Neural cell (in vitro differentiated cells): ENCODE measurements at regions not wholly inside any gene's neighbourhood (a gene's known extent, or its start where the extent isn't known, plus 50 kb on each side); places are given as distances from the start of the nearest gene placed in this dataset.

ENCODE experiments used
- EP300 ChIP-seq: fragments of 450-650 bp; conservative IDR thresholded peaks from 2 replicates; pipeline ENCODE4 v1.6.1; 2014; ENCODE audit warnings: antibody characterized with exemption, mild to moderate bottlenecking, moderate library complexity; ENCODE audit not compliant: poor library complexity, severe bottlenecking
- EZH2 ChIP-seq: fragments of 200-600, 300-800 bp; shearing (Covaris generic), sonication (generic); IDR thresholded peaks from 2 replicates; pipeline ENCODE4 v1.6.1; 2014; ENCODE audit warnings: antibody characterized with exemption, low read length, borderline replicate concordance, mild to moderate bottlenecking; ENCODE audit not compliant: insufficient read depth, poor library complexity, severe bottlenecking
- SMC3 ChIP-seq: fragments of 450-650 bp; conservative IDR thresholded peaks from 2 replicates; pipeline ENCODE4 v1.6.1; 2014; ENCODE audit warnings: antibody characterized with exemption, mild to moderate bottlenecking, moderate library complexity; ENCODE audit not compliant: poor library complexity
- TF ChIP-seq, protein P1 (sequence below): fragments of 450-650 bp; IDR thresholded peaks from 2 replicates; pipeline ENCODE4 v1.5.1; 2014; ENCODE audit warnings: antibody characterized with exemption, mild to moderate bottlenecking, moderate library complexity; ENCODE audit not compliant: poor library complexity, severe bottlenecking
- TF ChIP-seq, protein P2 (sequence below): IDR thresholded peaks from 2 replicates; pipeline ENCODE4 v1.6.1; 2012; ENCODE audit warnings: borderline replicate concordance

DNA sequence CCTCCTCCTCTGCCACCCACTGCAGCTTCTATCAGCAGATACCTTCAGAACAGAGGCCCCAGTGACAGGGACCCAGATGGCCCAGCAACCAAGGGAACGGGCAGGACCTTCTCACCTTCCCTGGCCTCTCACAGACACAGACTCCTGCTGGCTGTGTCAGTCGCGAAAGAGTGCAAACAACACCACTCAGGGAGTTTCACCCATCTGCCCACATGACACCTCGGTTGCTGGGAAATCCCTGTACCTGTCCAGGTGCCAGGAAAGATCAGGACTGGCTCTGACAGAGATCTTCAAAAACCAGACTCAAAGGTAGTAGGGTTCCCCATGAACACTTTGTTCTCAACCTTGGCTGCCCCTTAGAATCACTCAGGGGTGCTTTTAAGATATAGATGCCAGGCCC is 83.5 kb upstream of the HIVEP3 start:
- TF ChIP-seq, protein P1, sequence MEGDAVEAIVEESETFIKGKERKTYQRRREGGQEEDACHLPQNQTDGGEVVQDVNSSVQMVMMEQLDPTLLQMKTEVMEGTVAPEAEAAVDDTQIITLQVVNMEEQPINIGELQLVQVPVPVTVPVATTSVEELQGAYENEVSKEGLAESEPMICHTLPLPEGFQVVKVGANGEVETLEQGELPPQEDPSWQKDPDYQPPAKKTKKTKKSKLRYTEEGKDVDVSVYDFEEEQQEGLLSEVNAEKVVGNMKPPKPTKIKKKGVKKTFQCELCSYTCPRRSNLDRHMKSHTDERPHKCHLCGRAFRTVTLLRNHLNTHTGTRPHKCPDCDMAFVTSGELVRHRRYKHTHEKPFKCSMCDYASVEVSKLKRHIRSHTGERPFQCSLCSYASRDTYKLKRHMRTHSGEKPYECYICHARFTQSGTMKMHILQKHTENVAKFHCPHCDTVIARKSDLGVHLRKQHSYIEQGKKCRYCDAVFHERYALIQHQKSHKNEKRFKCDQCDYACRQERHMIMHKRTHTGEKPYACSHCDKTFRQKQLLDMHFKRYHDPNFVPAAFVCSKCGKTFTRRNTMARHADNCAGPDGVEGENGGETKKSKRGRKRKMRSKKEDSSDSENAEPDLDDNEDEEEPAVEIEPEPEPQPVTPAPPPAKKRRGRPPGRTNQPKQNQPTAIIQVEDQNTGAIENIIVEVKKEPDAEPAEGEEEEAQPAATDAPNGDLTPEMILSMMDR = no peak
- TF ChIP-seq EZH2 (no peak), SMC3 (no peak), EP300 (no peak)
- TF ChIP-seq, protein P2, sequence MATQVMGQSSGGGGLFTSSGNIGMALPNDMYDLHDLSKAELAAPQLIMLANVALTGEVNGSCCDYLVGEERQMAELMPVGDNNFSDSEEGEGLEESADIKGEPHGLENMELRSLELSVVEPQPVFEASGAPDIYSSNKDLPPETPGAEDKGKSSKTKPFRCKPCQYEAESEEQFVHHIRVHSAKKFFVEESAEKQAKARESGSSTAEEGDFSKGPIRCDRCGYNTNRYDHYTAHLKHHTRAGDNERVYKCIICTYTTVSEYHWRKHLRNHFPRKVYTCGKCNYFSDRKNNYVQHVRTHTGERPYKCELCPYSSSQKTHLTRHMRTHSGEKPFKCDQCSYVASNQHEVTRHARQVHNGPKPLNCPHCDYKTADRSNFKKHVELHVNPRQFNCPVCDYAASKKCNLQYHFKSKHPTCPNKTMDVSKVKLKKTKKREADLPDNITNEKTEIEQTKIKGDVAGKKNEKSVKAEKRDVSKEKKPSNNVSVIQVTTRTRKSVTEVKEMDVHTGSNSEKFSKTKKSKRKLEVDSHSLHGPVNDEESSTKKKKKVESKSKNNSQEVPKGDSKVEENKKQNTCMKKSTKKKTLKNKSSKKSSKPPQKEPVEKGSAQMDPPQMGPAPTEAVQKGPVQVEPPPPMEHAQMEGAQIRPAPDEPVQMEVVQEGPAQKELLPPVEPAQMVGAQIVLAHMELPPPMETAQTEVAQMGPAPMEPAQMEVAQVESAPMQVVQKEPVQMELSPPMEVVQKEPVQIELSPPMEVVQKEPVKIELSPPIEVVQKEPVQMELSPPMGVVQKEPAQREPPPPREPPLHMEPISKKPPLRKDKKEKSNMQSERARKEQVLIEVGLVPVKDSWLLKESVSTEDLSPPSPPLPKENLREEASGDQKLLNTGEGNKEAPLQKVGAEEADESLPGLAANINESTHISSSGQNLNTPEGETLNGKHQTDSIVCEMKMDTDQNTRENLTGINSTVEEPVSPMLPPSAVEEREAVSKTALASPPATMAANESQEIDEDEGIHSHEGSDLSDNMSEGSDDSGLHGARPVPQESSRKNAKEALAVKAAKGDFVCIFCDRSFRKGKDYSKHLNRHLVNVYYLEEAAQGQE = no peak
